T-helper 1 cell treated with Interleukin-12 subunit alpha and Interleukin-12 subunit beta and Interleukin-4 antibody, amounts not matched to agents 30 μg/mL and 1 μg/mL, for 36 hours (primary cell): ENCODE measurements at regions not wholly inside any gene's neighbourhood (a gene's known extent, or its start where the extent isn't known, plus 50 kb on each side); places are given as distances from the start of the nearest gene placed in this dataset.

Experiments used
- H3K27ac Mint-ChIP-seq: one replicate; pipeline ENCODE4 v1.8.0; 2021; ENCODE audit warnings: mild to moderate bottlenecking, mixed read lengths
- H3K27me3 Mint-ChIP-seq: one replicate; pipeline ENCODE4 v1.8.0; 2021; ENCODE audit warnings: low read depth, mixed read lengths
- H3K36me3 Mint-ChIP-seq: one replicate; pipeline ENCODE4 v1.8.0; 2021; ENCODE audit warnings: low read depth, mixed read lengths
- H3K4me1 Mint-ChIP-seq: one replicate; pipeline ENCODE4 v1.8.0; 2021; ENCODE audit warnings: low read depth, mixed read lengths
- H3K4me3 Mint-ChIP-seq: one replicate; pipeline ENCODE4 v1.8.0; 2021; ENCODE audit warnings: mild to moderate bottlenecking, moderate library complexity, mixed read lengths
- H3K9me3 Mint-ChIP-seq: one replicate; pipeline ENCODE4 v1.8.0; 2021; ENCODE audit warnings: mixed read lengths

DNA sequence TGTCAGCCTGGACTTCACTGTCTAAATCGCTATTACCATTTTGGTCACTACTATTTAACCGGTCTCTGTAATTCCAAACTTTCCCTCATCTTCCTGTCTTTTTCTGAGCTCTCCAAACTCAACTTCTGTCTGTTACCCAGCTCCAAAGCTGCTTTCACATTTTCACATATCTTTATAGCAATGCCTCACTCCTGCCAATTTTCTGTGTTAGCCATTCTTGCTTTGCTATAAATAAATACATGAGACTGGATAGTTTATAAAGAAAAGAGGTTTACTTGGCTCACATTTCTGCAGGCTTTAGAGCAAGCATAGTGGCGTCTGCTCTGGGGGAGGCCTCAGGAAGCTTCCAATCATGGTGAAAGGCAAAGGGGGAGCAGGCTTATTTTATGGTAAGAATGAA, 368.3 kb upstream of the GNPDA2 start:
- Mint-ChIP-seq H3K27me3 (no peaks in the 10 kb centered on the region), H3K36me3 (no peaks in the 10 kb centered on the region), H3K4me3 (no peak overlapping the region), H3K27ac (no peak overlapping the region), H3K9me3 (peaks cover 17% of the 10 kb centered on the region), H3K4me1 (no peaks in the 10 kb centered on the region)

- H3K27me3 Mint-ChIP-seq, result no peaks in the 10 kb centered on the region
- no peaks in the 10 kb centered on the region for H3K4me1 Mint-ChIP-seq
- H3K4me3 Mint-ChIP-seq, result no peak overlapping the region
- H3K9me3 Mint-ChIP-seq, result peaks cover 9% of the 10 kb centered on the region
- H3K27ac Mint-ChIP-seq, result no peak overlapping the region
- H3K36me3 Mint-ChIP-seq, result no peaks in the 10 kb centered on the region
Observed at GRCh38 chr4:45082101-45082500, 355.7 kb upstream of the GNPDA2 start.

- Mint-ChIP-seq H3K36me3 (no peaks in the 10 kb centered on the region), H3K9me3 (peaks cover 9% of the 10 kb centered on the region), H3K4me1 (no peaks in the 10 kb centered on the region), H3K27ac (no peak overlapping the region), H3K27me3 (no peaks in the 10 kb centered on the region), H3K4me3 (no peak overlapping the region)
Observed at GRCh38 chr4:45079616-45080015, 353.3 kb upstream of the GNPDA2 start.

DNA sequence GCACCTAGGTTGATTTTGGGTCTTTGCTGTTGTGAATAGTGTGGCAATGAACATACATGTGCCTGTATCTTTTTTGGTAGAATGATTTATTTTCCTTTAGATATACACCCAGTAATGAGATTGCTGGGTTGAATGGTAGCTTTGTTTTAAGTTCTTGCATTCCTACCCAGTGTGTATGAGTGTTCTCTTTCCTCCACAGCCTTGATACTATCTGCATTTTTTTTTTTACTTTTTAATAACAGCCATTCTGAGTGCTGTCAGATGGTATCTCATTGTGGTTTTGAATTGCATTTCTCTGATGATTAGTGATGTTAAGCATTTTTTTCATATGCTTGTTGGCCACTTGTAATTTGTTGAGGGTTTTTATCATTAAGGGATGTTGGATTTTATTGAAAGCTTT, 351.8 kb upstream of the GNPDA2 start:
- H3K4me1 Mint-ChIP-seq, result no peaks in the 10 kb centered on the region
- H3K27ac Mint-ChIP-seq, result no peak overlapping the region
- no peaks in the 10 kb centered on the region for H3K36me3 Mint-ChIP-seq
- H3K27me3 Mint-ChIP-seq, result no peaks in the 10 kb centered on the region
- peaks cover 9% of the 10 kb centered on the region for H3K9me3 Mint-ChIP-seq
- no peak overlapping the region for H3K4me3 Mint-ChIP-seq

GRCh38 chr4:45072981-45073380, 346.6 kb upstream of the GNPDA2 start:
- no peak overlapping the region for H3K27ac Mint-ChIP-seq
- no peak overlapping the region for H3K4me3 Mint-ChIP-seq

GRCh38 chr4:45064741-45065140, 338.4 kb upstream of the GNPDA2 start:
- H3K36me3 Mint-ChIP-seq, result no peaks in the 10 kb centered on the region
- peaks cover 16% of the 10 kb centered on the region for H3K9me3 Mint-ChIP-seq
- no peaks in the 10 kb centered on the region for H3K27me3 Mint-ChIP-seq
- no peaks in the 10 kb centered on the region for H3K4me1 Mint-ChIP-seq
- no peak overlapping the region for H3K27ac Mint-ChIP-seq
- H3K4me3 Mint-ChIP-seq, result no peak overlapping the region

More at GRCh38 chr4:45072981-45073380, 346.6 kb upstream of the GNPDA2 start:
- H3K9me3 Mint-ChIP-seq, result peaks cover 7% of the 10 kb centered on the region
- no peaks in the 10 kb centered on the region for H3K4me1 Mint-ChIP-seq
- no peaks in the 10 kb centered on the region for H3K36me3 Mint-ChIP-seq
- H3K27me3 Mint-ChIP-seq, result no peaks in the 10 kb centered on the region

- no peaks in the 10 kb centered on the region for H3K36me3 Mint-ChIP-seq
- no peaks in the 10 kb centered on the region for H3K27me3 Mint-ChIP-seq
- H3K4me3 Mint-ChIP-seq, result no peak overlapping the region
- H3K9me3 Mint-ChIP-seq, result peaks cover 11% of the 10 kb centered on the region
- H3K27ac Mint-ChIP-seq, result no peak overlapping the region
- H3K4me1 Mint-ChIP-seq, result no peaks in the 10 kb centered on the region
Observed at GRCh38 chr4:45063696-45064095, 337.3 kb upstream of the GNPDA2 start.

- Mint-ChIP-seq H3K27me3 (no peaks in the 10 kb centered on the region), H3K4me1 (no peaks in the 10 kb centered on the region), H3K4me3 (no peak overlapping the region), H3K27ac (no peak overlapping the region), H3K9me3 (peaks cover 11% of the 10 kb centered on the region), H3K36me3 (no peaks in the 10 kb centered on the region)
Observed at GRCh38 chr4:45062935-45063545, 336.7 kb upstream of the GNPDA2 start.

- Mint-ChIP-seq H3K4me3 (no peak overlapping the region), H3K4me1 (no peaks in the 10 kb centered on the region), H3K27me3 (no peaks in the 10 kb centered on the region), H3K27ac (no peak overlapping the region), H3K36me3 (no peaks in the 10 kb centered on the region), H3K9me3 (peaks cover 11% of the 10 kb centered on the region)
Observed at GRCh38 chr4:45043911-45044310, 317.6 kb upstream of the GNPDA2 start.

- Mint-ChIP-seq H3K36me3 (no peaks in the 10 kb centered on the region), H3K27me3 (no peaks in the 10 kb centered on the region), H3K4me1 (no peaks in the 10 kb centered on the region), H3K27ac (no peak overlapping the region), H3K4me3 (no peak overlapping the region), H3K9me3 (no peaks in the 10 kb centered on the region)
Observed at GRCh38 chr4:45036677-45037076, 310.3 kb upstream of the GNPDA2 start.

DNA sequence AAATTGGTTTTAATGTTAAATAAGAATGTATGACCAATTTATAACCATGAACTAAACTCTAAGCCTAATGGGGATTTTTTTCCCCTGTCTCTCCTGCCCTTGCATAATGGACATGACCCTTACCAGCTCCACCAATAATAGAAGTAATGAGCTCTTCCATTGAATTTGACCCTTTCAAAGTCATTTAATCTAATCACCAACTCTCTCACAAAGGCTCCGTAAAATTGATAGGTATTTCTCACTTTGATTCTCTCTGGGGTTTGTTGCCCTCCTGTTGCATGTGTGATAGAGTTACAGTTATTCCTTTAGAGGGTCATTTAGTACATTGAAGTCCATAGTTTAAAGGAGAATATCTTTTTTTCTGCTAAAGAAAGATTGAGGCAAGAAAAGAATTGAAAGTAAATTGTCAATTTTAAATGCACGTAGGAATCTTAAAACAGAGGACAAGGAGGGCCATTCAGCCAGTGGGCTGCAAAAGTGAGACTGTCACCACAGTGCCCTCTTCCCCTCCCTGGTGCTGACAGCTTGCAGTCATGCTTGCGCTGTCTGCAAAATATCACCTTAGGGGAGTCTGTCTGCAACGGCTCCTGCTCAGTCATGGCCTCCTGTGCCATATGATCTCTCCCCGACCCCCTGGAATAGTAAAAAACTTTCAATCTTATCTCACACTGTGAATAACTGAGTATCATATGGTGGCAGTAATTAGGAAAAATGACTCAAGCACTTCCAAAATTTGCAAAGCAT, 307.5 kb upstream of the GNPDA2 start:
- no peaks in the 10 kb centered on the region for H3K36me3 Mint-ChIP-seq
- no peaks in the 10 kb centered on the region for H3K27me3 Mint-ChIP-seq
- H3K27ac Mint-ChIP-seq, result no peak overlapping the region
- H3K4me3 Mint-ChIP-seq, result no peak overlapping the region
- H3K4me1 Mint-ChIP-seq, result no peaks in the 10 kb centered on the region
- H3K9me3 Mint-ChIP-seq, result peaks cover 4% of the 10 kb centered on the region

- peaks cover 6% of the 10 kb centered on the region for H3K9me3 Mint-ChIP-seq
- H3K36me3 Mint-ChIP-seq, result no peaks in the 10 kb centered on the region
- H3K27ac Mint-ChIP-seq, result no peak overlapping the region
- no peak overlapping the region for H3K4me3 Mint-ChIP-seq
- no peaks in the 10 kb centered on the region for H3K4me1 Mint-ChIP-seq
- no peaks in the 10 kb centered on the region for H3K27me3 Mint-ChIP-seq
Observed at GRCh38 chr4:45030059-45030458, 303.7 kb upstream of the GNPDA2 start.

GRCh38 chr4:45007508-45007907, 281.2 kb upstream of the GNPDA2 start:
- Mint-ChIP-seq H3K9me3 (peaks cover 7% of the 10 kb centered on the region), H3K27me3 (no peaks in the 10 kb centered on the region), H3K4me3 (no peak overlapping the region), H3K4me1 (no peaks in the 10 kb centered on the region), H3K27ac (no peak overlapping the region), H3K36me3 (no peaks in the 10 kb centered on the region)

- H3K27me3 Mint-ChIP-seq, result no peaks in the 10 kb centered on the region
- no peaks in the 10 kb centered on the region for H3K36me3 Mint-ChIP-seq
- no peak overlapping the region for H3K4me3 Mint-ChIP-seq
- H3K9me3 Mint-ChIP-seq, result peaks cover 7% of the 10 kb centered on the region
- no peak overlapping the region for H3K27ac Mint-ChIP-seq
- no peaks in the 10 kb centered on the region for H3K4me1 Mint-ChIP-seq
Observed at GRCh38 chr4:45006078-45006477, 279.7 kb upstream of the GNPDA2 start.

GRCh38 chr4:45004847-45005565, 278.6 kb upstream of the GNPDA2 start:
- Mint-ChIP-seq H3K9me3 (peaks cover 7% of the 10 kb centered on the region), H3K27me3 (no peaks in the 10 kb centered on the region), H3K36me3 (no peaks in the 10 kb centered on the region), H3K4me3 (no peak overlapping the region), H3K4me1 (no peaks in the 10 kb centered on the region), H3K27ac (no peak overlapping the region)
